Brain microvascular endothelial cell (primary cell): ENCODE measurements at regions not wholly inside any gene's neighbourhood (a gene's known extent, or its start where the extent isn't known, plus 50 kb on each side); places are given as distances from the start of the nearest gene placed in this dataset.

ENCODE experiments used
- DNase-seq: peaks from one replicate; pipeline ENCODE4 v3.0.0-alpha.2; 2020
- H3K27ac ChIP-seq: fragments of 250-450 bp; sonication (Bioruptor Pico); 2 replicates; pipeline ENCODE4 v1.5.1; 2020; ENCODE audit warnings: mild to moderate bottlenecking, moderate library complexity
- H3K27me3 ChIP-seq: fragments of 250-450 bp; sonication (Bioruptor Pico); replicated peaks from 2 replicates; pipeline ENCODE4 v1.5.1; 2020; ENCODE audit warnings: mild to moderate bottlenecking
- H3K36me3 ChIP-seq: fragments of 250-450 bp; sonication (Bioruptor Pico); replicated peaks from 2 replicates; pipeline ENCODE4 v1.5.1; 2020; ENCODE audit warnings: mild to moderate bottlenecking
- H3K4me3 ChIP-seq: 2 replicates; pipeline ENCODE4 v1.5.1; 2011; ENCODE audit warnings: low read depth, mild to moderate bottlenecking, control low read depth, low read length, moderate library complexity
- in situ Hi-C: cut with HindIII; loops from 2 replicates; pipeline ENCODE4 v1.10.0; 2017; ENCODE audit warnings: low sequenced_read_pairs, low pct_ligation_motif_present
- TF ChIP-seq, protein P1 (sequence below): IDR thresholded peaks from 2 replicates; pipeline ENCODE4 v1.5.1; 2011; ENCODE audit warnings: low read depth, mild to moderate bottlenecking, moderate library complexity, low read length, control low read depth, inconsistent platforms; ENCODE audit errors: missing control alignments

GRCh38 chr19:31995546-31995945 is 349.9 kb upstream of the ZNF507 start:
- Histone ChIP-seq H3K36me3 (no peaks in the 10 kb centered on the region), H3K27ac (no peak overlapping the region), H3K4me3 (no peak overlapping the region), H3K27me3 (no peaks in the 10 kb centered on the region)
- TF ChIP-seq, protein P1, sequence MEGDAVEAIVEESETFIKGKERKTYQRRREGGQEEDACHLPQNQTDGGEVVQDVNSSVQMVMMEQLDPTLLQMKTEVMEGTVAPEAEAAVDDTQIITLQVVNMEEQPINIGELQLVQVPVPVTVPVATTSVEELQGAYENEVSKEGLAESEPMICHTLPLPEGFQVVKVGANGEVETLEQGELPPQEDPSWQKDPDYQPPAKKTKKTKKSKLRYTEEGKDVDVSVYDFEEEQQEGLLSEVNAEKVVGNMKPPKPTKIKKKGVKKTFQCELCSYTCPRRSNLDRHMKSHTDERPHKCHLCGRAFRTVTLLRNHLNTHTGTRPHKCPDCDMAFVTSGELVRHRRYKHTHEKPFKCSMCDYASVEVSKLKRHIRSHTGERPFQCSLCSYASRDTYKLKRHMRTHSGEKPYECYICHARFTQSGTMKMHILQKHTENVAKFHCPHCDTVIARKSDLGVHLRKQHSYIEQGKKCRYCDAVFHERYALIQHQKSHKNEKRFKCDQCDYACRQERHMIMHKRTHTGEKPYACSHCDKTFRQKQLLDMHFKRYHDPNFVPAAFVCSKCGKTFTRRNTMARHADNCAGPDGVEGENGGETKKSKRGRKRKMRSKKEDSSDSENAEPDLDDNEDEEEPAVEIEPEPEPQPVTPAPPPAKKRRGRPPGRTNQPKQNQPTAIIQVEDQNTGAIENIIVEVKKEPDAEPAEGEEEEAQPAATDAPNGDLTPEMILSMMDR, result no peak
- no peak for DNase-seq
- in situ Hi-C loops, result no loop called here

- in situ Hi-C loops, result no loop called here
- Histone ChIP-seq H3K36me3 (no peaks in the 10 kb centered on the region), H3K27me3 (no peaks in the 10 kb centered on the region), H3K4me3 (no peak overlapping the region), H3K27ac (no peak overlapping the region)
- DNase-seq, result no peak
- TF ChIP-seq, protein P1, result no peak
These were observed 335.3 kb upstream of the ZNF507 start for GRCh38 chr19:32010071-32010470.

DNA sequence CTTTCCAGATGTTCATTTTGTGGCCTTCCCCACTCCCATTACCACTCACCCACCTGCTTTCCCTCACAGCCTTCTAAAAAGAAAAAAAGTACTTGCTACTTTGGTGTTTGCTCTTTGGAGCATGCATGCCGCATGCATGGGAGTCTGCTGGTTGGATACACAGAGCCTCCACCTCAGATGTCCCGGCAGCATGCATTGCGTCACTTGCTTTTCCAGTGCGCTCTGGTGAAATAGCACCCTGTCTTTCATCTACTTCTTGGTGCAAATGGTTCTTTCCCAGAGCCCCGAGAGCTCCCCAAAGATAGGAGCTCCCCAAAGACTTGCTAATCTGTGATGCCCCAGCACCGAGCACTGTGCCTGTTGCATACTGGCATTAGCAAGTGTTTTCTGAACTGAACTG is 333.2 kb upstream of the ZNF507 start:
- no peak for DNase-seq
- in situ Hi-C loops, result no loop called here
- TF ChIP-seq, protein P1, result no peak
- Histone ChIP-seq H3K27me3 (no peaks in the 10 kb centered on the region), H3K27ac (no peak overlapping the region), H3K4me3 (no peak overlapping the region), H3K36me3 (no peaks in the 10 kb centered on the region)

DNA sequence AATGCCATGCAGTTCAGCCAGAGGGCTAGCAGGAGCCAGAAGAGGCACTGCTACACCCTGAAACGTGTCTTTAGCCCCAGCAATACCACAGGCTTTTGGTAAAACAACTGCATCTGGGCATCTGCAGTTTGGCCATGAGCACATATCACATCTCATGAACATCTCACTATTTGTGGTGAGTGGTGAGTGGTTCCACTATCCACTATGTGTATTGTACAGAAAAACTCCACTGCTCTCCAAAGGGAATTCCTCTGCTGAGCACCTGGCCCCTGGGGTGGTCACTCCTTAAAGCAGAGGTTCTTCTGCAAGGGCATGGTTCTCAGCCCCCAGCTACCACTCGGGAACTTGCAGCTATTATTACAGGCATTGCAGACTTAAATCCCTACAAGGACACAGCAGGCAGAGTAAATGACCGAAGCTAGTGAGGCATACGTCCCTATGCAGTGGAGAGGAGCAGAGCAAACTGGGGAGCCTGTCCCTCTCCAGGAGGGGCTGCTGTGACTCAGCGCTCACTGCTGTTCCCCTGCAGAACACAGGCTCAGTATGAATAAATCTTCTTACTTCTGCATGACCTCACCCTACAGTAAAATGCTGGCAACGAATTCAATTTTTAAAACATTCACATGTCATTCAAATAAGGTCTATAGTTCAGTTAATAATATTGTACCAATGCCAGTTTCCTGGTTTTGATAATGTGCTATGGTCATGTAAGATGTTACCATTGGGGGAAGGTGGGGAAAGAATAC is 332.4 kb upstream of the ZNF507 start:
- no peak overlapping the region for H3K4me3 ChIP-seq
- in situ Hi-C loops, result no loop called here
- TF ChIP-seq, protein P1, result no peak
- H3K27me3 ChIP-seq, result no peaks in the 10 kb centered on the region
- no peak for DNase-seq
- no peaks in the 10 kb centered on the region for H3K36me3 ChIP-seq
- H3K27ac ChIP-seq, result no peak overlapping the region

DNA sequence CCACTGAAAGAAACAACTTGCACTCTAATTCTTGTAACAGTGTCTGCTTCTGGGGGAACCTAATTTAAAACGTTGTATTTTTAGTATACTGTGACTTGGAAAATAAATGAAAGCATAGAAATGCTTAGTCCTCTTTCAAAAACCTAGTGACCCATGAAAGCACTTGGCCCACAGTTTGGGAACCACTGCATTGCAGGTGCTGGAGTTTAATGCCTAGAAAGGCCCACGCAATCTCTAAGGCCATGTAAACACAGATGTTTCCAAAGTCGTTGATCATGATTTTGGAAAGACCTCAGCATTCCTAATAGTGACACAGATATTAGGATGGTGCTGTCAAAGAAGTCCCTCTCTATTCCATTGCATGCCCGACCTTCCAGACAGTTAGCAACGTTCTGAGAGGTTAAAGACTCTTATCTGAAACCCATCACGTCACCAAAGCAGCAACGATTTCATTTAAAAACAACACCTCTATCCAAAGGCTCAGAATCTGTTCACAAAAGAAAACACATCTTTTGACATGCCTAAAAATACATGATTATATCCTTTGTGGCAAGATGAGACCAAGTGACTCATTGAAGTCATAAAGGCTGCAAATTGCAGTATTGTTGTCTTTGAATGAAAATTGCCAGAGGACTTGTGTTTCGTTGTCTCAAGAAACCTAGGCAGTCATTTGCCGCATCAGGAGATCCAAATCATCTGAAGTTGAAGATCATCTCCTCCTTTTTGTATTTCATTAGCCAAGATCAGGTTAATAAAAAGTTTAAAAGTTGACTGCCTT is 328.0 kb upstream of the ZNF507 start:
- Histone ChIP-seq H3K4me3 (no peak overlapping the region), H3K27ac (no peak overlapping the region), H3K27me3 (no peaks in the 10 kb centered on the region), H3K36me3 (no peaks in the 10 kb centered on the region)
- in situ Hi-C loops, result no loop called here
- TF ChIP-seq, protein P1, result no peak
- DNase-seq, result no peak
